ENCODE measurements at regions not wholly inside any gene's neighbourhood (a gene's known extent, or its start where the extent isn't known, plus 50 kb on each side); places are given as distances from the start of the nearest gene placed in this dataset.

GRCh38 chr22:49204599-49205482, 622.8 kb downstream of the BRD1 start:
- FAIRE-seq: no peak
- no peak for DNase-seq (ENCODE audit: low spot score)

- FAIRE-seq: no peak
- no peak for DNase-seq (ENCODE audit: low spot score)
Observed at GRCh38 chr22:49203859-49204598, 623.6 kb downstream of the BRD1 start.

GRCh38 chr22:49203091-49203858, 624.4 kb downstream of the BRD1 start:
- no peak for DNase-seq (ENCODE audit: low spot score)
- no peak for FAIRE-seq

GRCh38 chr22:49202226-49202625, 625.4 kb downstream of the BRD1 start:
- DNase-seq (ENCODE audit: low spot score) (no peak), FAIRE-seq (no peak)

- DNase-seq (ENCODE audit: low spot score) (no peak), FAIRE-seq (no peak)
Observed at GRCh38 chr22:49201046-49201970, 626.4 kb downstream of the BRD1 start.

GRCh38 chr22:49199224-49199623, 628.4 kb downstream of the BRD1 start:
- no peak for DNase-seq (ENCODE audit: low spot score)
- FAIRE-seq: no peak

GRCh38 chr22:49198705-49199084, 629.0 kb downstream of the BRD1 start:
- no peak for DNase-seq (ENCODE audit: low spot score)

GRCh38 chr22:49197986-49198704, 629.5 kb downstream of the BRD1 start:
- DNase-seq (ENCODE audit: low spot score) (no peak), FAIRE-seq (no peak)

More at GRCh38 chr22:49198705-49199084, 629.0 kb downstream of the BRD1 start:
- FAIRE-seq: no peak

- DNase-seq (ENCODE audit: low spot score) (no peak), FAIRE-seq (no peak)
Observed at GRCh38 chr22:49197505-49197904, 630.2 kb downstream of the BRD1 start.

GRCh38 chr22:49196046-49196511, 631.6 kb downstream of the BRD1 start:
- FAIRE-seq (no peak), DNase-seq (ENCODE audit: low spot score) (no peak)

GRCh38 chr22:49195636-49196035, 632.0 kb downstream of the BRD1 start:
- FAIRE-seq (no peak), DNase-seq (ENCODE audit: low spot score) (no peak)

- FAIRE-seq (no peak), DNase-seq (ENCODE audit: low spot score) (no peak)
Observed at GRCh38 chr22:49193901-49194465, 633.7 kb downstream of the BRD1 start.

GRCh38 chr22:49193348-49193747, 634.3 kb downstream of the BRD1 start:
- DNase-seq (ENCODE audit: low spot score) (no peak), FAIRE-seq (no peak)

- DNase-seq (ENCODE audit: low spot score) (no peak), FAIRE-seq (no peak)
Observed at GRCh38 chr22:49192857-49193250, 634.8 kb downstream of the BRD1 start.

- no peak for DNase-seq (ENCODE audit: low spot score)
- FAIRE-seq: no peak
Observed at GRCh38 chr22:49192180-49192856, 635.4 kb downstream of the BRD1 start.

- DNase-seq (ENCODE audit: low spot score): no peak
- FAIRE-seq: no peak
Observed at GRCh38 chr22:49191506-49191980, 636.1 kb downstream of the BRD1 start.

- FAIRE-seq (no peak), DNase-seq (ENCODE audit: low spot score) (no peak)
Observed at GRCh38 chr22:49190816-49191505, 636.7 kb downstream of the BRD1 start.

GRCh38 chr22:49189871-49190270, 637.8 kb downstream of the BRD1 start:
- FAIRE-seq (no peak), DNase-seq (ENCODE audit: low spot score) (no peak)

Data from RCC 7860 (cell line).